ENCODE measurements at regions not wholly inside any gene's neighbourhood (a gene's known extent, or its start where the extent isn't known, plus 50 kb on each side); places are given as distances from the start of the nearest gene placed in this dataset.

GRCh38 chr3:76700323-76700722 is 339.6 kb upstream of the ROBO2 start:
- no peak overlapping the region for H3K4me3 Mint-ChIP-seq
- peaks cover 10% of the 10 kb centered on the region for H3K4me1 Mint-ChIP-seq
- peaks cover 4% of the 10 kb centered on the region for H3K9me3 Mint-ChIP-seq
- no peak for DNase-seq (ENCODE audit: low spot score in 2 of 2, unreplicated experiment in 2 of 2)
- peaks cover 5% of the 10 kb centered on the region for H3K27me3 Mint-ChIP-seq (ENCODE audit: low read depth)
- H3K36me3 Mint-ChIP-seq: no peaks in the 10 kb centered on the region
- H3K27ac Mint-ChIP-seq: no peak overlapping the region
- TF ChIP-seq CTCF (IDR thresholded peaks at IDR 0.05; ENCODE audit: unreplicated experiment): no peak

GRCh38 chr3:76702676-76703075 is 337.2 kb upstream of the ROBO2 start:
- DNase-seq (ENCODE audit: low spot score in 2 of 2, unreplicated experiment in 2 of 2): no peak
- Mint-ChIP-seq H3K27me3 (ENCODE audit: low read depth) (peaks cover 5% of the 10 kb centered on the region), H3K4me1 (peaks cover 10% of the 10 kb centered on the region), H3K9me3 (peaks cover 4% of the 10 kb centered on the region), H3K4me3 (no peak overlapping the region), H3K27ac (no peak overlapping the region), H3K36me3 (no peaks in the 10 kb centered on the region)
- no peak for TF ChIP-seq CTCF (IDR thresholded peaks at IDR 0.05; ENCODE audit: unreplicated experiment)

- H3K27ac Mint-ChIP-seq: no peak overlapping the region
- no peak for TF ChIP-seq CTCF (IDR thresholded peaks at IDR 0.05; ENCODE audit: unreplicated experiment)
- peaks cover 6% of the 10 kb centered on the region for H3K4me1 Mint-ChIP-seq
- DNase-seq (ENCODE audit: low spot score in 2 of 2, unreplicated experiment in 2 of 2): no peak
- no peaks in the 10 kb centered on the region for H3K27me3 Mint-ChIP-seq (ENCODE audit: low read depth)
- H3K9me3 Mint-ChIP-seq: no peaks in the 10 kb centered on the region
- H3K36me3 Mint-ChIP-seq: no peaks in the 10 kb centered on the region
- no peak overlapping the region for H3K4me3 Mint-ChIP-seq
Measured at GRCh38 chr3:76715426-76715825, 324.5 kb upstream of the ROBO2 start.

- no peak overlapping the region for H3K27ac Mint-ChIP-seq
- DNase-seq (ENCODE audit: low spot score in 2 of 2, unreplicated experiment in 2 of 2): no peak
- H3K9me3 Mint-ChIP-seq: no peaks in the 10 kb centered on the region
- peaks cover 4% of the 10 kb centered on the region for H3K4me1 Mint-ChIP-seq
- H3K27me3 Mint-ChIP-seq (ENCODE audit: low read depth): no peaks in the 10 kb centered on the region
- no peaks in the 10 kb centered on the region for H3K36me3 Mint-ChIP-seq
- TF ChIP-seq CTCF (IDR thresholded peaks at IDR 0.05; ENCODE audit: unreplicated experiment): no peak
- no peak overlapping the region for H3K4me3 Mint-ChIP-seq
Measured at GRCh38 chr3:76723366-76723765, 316.5 kb upstream of the ROBO2 start.

DNA sequence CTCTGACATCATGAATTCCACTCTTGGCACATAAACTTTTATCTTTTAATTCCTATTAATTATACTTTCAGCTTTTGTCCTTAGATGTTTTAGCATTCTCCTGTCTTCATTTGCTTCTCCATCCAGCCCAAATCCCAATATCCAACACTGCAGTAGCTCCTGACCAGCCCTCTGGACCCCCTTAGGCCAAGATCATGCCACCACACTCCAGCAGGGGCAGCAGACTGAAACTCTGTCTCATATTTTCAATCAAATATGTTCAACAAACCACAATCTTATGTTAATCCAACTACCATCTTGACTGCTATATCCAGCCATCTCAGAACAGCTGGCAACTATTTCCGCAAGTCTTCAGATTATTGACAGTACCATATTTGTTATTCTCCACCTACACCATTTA is 315.8 kb upstream of the ROBO2 start:
- Mint-ChIP-seq H3K4me3 (no peak overlapping the region), H3K4me1 (peaks cover 4% of the 10 kb centered on the region), H3K36me3 (no peaks in the 10 kb centered on the region), H3K9me3 (no peaks in the 10 kb centered on the region), H3K27me3 (ENCODE audit: low read depth) (no peaks in the 10 kb centered on the region), H3K27ac (no peak overlapping the region)
- DNase-seq (ENCODE audit: low spot score in 2 of 2, unreplicated experiment in 2 of 2): no peak
- TF ChIP-seq CTCF (IDR thresholded peaks at IDR 0.05; ENCODE audit: unreplicated experiment): no peak

- Mint-ChIP-seq H3K27ac (no peak overlapping the region), H3K4me1 (peaks cover 4% of the 10 kb centered on the region), H3K36me3 (no peaks in the 10 kb centered on the region), H3K9me3 (no peaks in the 10 kb centered on the region), H3K27me3 (ENCODE audit: low read depth) (no peaks in the 10 kb centered on the region), H3K4me3 (no peak overlapping the region)
- no peak for TF ChIP-seq CTCF (IDR thresholded peaks at IDR 0.05; ENCODE audit: unreplicated experiment)
- no peak for DNase-seq (ENCODE audit: low spot score in 2 of 2, unreplicated experiment in 2 of 2)
Measured at GRCh38 chr3:76724706-76725105, 315.2 kb upstream of the ROBO2 start.
